GM18867 (cell line): ENCODE measurements at regions not wholly inside any gene's neighbourhood (a gene's known extent, or its start where the extent isn't known, plus 50 kb on each side); places are given as distances from the start of the nearest gene placed in this dataset.

Experiments used
- ATAC-seq: cut with Tn5 transposase; IDR thresholded peaks from one replicate; pipeline ENCODE4 v1.9.1; 2021; ENCODE audit warnings: mild to moderate bottlenecking, moderate library complexity; ENCODE audit not compliant: unreplicated experiment

DNA sequence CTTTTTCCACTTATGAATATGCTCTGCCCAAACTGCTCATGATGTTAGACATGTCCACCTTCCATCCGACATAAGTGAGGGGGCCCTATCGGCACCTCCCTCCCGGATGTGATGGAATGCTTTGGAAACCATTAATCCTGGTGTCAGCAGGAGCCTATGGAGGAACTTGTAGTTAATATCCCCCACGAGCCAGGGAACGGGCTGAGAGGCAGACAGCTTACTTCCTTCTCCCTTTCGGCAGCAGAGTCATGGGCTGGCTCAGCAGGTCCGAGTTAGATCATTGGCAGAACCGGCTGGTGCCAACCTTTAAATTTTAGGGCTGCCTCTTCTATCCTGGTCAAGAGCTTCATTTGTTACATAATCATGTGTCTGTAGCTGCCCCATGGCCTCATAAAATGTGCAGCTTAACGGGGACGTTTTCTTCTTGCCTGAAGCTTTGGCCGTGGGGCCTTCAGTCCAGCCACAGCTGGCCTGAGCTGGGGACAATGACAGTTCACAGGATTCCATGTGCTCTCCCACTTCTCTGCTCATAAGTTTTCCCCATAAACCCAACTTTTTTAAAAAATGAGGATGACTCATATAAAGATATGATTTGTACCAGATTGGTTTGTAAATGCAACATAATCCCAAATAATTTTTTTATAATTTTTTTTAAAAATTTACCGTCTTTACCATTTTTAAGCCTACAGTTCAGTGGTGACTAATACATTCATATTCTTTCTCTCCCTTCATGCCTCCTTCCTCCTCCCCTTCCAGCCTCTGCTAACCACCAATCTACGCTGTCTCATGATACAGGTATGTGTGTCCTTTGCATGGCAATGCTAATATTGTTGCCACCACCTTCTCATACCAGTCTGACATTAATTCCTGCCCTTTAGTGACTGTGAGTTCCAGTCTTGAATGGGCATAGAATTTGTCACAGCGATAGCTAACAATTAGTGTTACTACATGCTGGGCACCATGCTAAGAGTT is 62.2 kb upstream of the RGMA start:
- ATAC-seq = no peak

DNA sequence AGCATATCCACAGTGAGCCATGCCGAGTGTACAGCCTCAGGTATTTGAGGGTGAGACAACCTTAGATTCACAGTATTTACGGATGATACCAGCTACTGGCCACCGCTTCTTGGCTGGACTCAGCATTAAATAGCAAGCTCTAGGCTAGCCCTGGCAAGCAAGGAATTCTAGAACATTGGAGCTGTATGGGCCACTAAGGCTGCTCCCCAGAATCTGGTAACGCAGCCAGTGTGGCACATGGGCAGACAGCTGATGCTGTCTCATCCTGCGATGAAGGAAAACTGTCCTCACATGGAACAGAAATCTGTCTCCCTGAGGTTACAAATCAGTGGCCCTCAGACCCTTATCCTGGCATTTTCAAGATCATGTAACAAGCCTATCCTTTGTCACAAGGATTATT is 57.6 kb upstream of the RGMA start:
- no peak for ATAC-seq

DNA sequence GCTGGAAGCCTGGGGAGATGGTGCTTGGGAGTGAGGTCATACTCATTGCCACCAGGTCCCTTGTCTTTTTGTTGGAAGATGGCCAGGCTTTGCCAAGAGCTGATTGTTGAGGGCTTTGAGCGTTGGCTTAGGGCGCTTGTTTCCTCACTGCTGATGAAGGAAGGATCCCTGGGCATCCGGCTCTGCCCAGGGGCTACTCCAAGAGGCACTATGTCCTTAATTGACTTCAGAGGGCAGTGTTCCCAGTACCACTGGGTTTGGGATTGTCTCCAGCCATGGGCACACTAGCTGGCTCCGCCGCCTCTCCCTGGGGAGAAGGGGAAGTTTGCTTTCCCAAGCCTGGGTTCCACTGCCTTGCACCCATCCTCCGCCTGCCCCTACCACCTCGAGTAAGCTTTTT is 57.2 kb upstream of the RGMA start:
- no peak for ATAC-seq

DNA sequence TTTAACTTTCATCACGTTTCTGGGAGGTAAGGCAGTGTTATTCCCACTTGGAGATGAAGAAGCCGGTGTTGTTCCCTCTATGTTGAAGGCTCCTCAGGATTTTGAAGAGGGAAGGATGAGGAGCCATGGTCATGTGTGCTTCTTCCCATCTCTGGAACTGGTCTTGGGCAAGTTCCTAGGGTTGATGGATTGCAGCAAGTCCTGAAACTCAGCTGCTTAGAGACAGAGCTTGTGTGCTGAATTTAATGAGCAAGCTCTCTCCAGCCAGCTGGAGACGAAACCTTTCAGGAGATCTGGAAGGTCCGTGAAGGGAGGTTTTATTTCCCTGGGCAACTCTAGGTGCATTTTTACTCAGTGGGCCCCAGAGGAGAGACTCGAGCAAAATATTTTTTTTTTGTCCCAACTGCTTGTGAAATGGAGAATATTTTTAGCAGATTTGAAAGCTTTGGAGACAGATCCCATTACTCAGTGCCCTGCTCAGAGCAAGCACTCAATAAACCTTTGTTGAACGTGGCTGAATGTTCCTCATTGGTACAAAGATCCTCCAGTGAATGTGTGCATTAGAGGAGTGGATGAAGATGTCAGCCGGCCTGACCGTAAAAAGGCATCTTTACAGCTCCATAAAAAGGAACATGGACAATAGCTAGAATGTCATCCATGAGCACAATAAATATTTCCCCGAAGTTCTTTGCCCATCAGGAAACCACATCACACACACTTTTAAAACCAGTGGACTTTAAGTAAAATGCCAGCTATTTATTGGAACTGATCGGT is 55.6 kb upstream of the RGMA start:
- no peak for ATAC-seq

DNA sequence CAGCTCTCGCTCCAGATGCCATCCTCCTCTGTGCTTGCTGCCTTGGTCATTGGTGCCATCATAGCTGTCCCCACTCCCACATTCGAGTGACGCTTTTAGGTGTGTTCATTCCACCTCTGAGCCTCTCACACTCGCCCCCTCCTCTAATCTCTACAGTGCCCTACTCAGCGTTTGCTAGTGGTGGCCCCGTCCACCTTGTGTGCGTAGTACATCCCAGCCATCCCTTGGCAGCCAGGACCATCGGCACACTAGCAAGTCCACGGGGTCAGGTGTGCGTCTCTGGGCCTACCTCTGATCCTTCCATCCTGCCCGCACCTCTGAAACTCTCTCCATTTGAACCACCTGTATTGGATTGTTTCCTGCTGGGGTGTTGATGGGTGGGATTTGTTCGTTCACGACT is 54.2 kb upstream of the RGMA start:
- ATAC-seq = no peak

DNA sequence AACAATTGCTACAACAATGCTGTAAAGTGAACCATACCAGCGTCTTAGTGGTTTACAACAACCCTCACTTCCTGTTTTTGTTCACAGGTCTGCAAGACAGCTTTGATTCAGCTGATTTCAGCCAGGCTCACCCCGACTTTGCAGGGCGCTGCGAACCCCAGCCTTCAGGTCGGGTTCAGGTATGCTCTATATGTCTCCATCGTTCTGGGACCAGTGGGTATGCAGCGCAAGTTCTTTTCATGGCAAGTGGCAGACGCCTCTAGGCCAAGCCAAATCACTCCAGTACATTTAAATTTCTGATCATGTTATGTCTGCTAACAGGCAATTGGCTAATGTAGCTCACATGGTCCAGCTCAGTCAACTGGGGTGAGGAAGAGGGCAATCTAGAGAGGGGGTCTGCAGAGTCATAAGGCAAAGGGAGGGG is 52.4 kb upstream of the RGMA start:
- peak; percentile 87 for ATAC-seq

DNA sequence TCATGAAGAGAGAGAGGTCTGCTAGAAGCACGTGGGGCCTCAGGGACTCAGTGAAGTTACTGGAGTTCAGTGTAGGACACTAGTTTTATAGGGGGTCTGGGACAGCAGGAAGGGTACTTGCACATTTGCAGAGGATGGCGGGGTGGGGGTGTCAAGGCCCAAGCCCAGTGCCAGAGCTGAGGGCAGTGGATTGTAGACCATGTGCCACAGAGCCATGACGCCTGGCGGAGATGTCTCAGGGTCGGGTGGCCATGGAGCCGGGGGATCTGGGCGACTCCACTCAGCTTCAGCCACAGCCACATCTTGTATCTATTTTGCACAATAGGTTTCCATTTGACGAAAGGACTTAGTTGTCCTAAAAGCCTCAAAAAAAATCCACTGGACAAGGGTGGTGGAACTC is 50.4 kb upstream of the RGMA start:
- ATAC-seq = no peak

DNA sequence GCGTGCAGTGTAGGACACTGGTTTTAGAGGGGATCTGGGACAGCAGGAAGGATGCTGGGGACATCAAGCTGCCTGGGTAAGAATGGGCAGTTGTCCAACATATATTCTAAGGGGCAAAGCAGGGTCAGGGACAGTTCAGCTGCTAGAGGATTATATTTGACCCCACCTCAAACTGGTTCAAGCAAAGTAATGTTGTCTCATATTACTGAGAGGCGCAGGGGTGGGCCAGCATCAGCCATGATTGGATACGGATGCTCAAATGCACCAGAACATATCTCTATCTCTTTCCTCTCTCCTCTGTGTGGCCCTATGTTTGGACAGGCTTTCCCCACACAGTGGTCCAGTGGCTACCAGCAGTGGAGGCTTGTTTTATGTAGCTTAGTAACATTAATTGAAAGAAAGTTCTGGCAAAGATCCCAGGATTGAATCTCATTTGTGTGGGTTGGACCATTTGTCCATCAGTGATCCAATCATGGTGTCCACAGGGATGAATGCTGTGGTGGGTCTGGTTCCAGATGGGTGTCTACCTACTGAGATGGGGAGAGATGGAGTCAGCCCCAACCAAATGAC is 49.8 kb upstream of the RGMA start:
- ATAC-seq = no peak
